T-helper 17 cell (primary cell): ENCODE measurements at regions not wholly inside any gene's neighbourhood (a gene's known extent, or its start where the extent isn't known, plus 50 kb on each side); places are given as distances from the start of the nearest gene placed in this dataset.

Source experiments
- ATAC-seq: fragments of 150-1000 bp; cut with Tn5 transposase; 2 replicates; pipeline ENCODE4 v1.10.0; 2021; ENCODE audit warnings: mild to moderate bottlenecking, moderate library complexity
- DNase-seq, 3 donors: peaks; one replicate each; pipeline versions ENCODE4 v3.0.0 to v3.0.0-alpha.2; 2020 to 2021
- H3K9me3 ChIP-seq: one replicate; pipeline ENCODE4 v1.7.0; 2013; ENCODE audit warnings: low read length, mild to moderate bottlenecking; ENCODE audit not compliant: control insufficient read depth, poor library complexity, severe bottlenecking
- H3K27ac Mint-ChIP-seq: one replicate; pipeline ENCODE4 v1.8.0; 2022; ENCODE audit warnings: mild to moderate bottlenecking, moderate library complexity, mixed read lengths
- H3K27me3 Mint-ChIP-seq: one replicate; pipeline ENCODE4 v1.8.0; 2022; ENCODE audit warnings: mixed read lengths
- H3K36me3 Mint-ChIP-seq: one replicate; pipeline ENCODE4 v1.8.0; 2022; ENCODE audit warnings: low read depth, mixed read lengths
- H3K4me1 Mint-ChIP-seq: one replicate; pipeline ENCODE4 v1.8.0; 2022; ENCODE audit warnings: mild to moderate bottlenecking, mixed read lengths
- H3K4me3 Mint-ChIP-seq: one replicate; pipeline ENCODE4 v1.8.0; 2022; ENCODE audit warnings: mild to moderate bottlenecking, moderate library complexity, mixed read lengths

- H3K9me3 ChIP-seq, result no peaks in the 10 kb centered on the region
- no peaks in the 10 kb centered on the region for H3K4me1 Mint-ChIP-seq
- DNase-seq, result no peak
- no peaks in the 10 kb centered on the region for H3K36me3 Mint-ChIP-seq
- ATAC-seq, result no peak
- H3K27me3 Mint-ChIP-seq, result peaks cover 4% of the 10 kb centered on the region
- no peak overlapping the region for H3K27ac Mint-ChIP-seq
- H3K4me3 Mint-ChIP-seq, result no peak overlapping the region
Observed at GRCh38 chr1:14545422-14546025, 53.0 kb upstream of the KAZN start.

GRCh38 chr1:14546416-14546815 lies 52.1 kb upstream of the KAZN start:
- peaks cover 12% of the 10 kb centered on the region for H3K27me3 Mint-ChIP-seq
- H3K9me3 ChIP-seq, result no peaks in the 10 kb centered on the region
- DNase-seq (no peak), ATAC-seq (no peak)
- H3K4me1 Mint-ChIP-seq, result no peaks in the 10 kb centered on the region
- no peaks in the 10 kb centered on the region for H3K36me3 Mint-ChIP-seq
- H3K27ac Mint-ChIP-seq, result no peak overlapping the region
- no peak overlapping the region for H3K4me3 Mint-ChIP-seq
